ENCODE measurements at regions not wholly inside any gene's neighbourhood (a gene's known extent, or its start where the extent isn't known, plus 50 kb on each side); places are given as distances from the start of the nearest gene placed in this dataset.
"Not testable (repeated sequence)": the region's sequence is repeated elsewhere in the genome, so short reads cannot be mapped to it uniquely, and the experiment has no call there.

DNA sequence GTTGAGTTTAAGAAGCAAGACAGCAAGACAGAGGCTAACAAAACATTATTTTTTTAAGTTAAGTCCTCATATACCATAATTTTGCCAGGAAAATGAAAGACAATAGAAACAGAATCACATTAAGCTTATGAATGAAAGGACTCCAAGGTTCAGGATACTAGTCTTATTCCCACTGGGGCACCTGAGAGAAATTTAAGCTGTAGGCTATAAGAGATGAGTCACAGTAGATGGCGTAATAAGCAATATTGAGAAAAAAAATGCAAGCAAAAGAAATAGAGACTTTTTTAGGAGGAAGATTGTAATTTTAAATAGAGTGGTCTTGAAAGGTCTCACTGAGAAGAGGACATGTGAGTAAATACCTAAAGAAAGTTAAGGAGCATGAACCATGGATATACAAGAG lies 57.1 kb upstream of the KIF2B start:
- Mint-ChIP-seq H3K36me3 (no peaks in the 10 kb centered on the region), H3K4me3 (no peak overlapping the region), H3K27ac (no peak overlapping the region), H3K27me3 (no peaks in the 10 kb centered on the region), H3K9me3 (peaks cover 10% of the 10 kb centered on the region), H3K4me1 (no peaks in the 10 kb centered on the region)
- no peak for ATAC-seq

GRCh38 chr17:53765129-53765528 lies 57.6 kb upstream of the KIF2B start:
- Mint-ChIP-seq H3K27ac (no peak overlapping the region), H3K4me3 (no peak overlapping the region), H3K4me1 (no peaks in the 10 kb centered on the region), H3K9me3 (peaks cover 10% of the 10 kb centered on the region), H3K27me3 (no peaks in the 10 kb centered on the region), H3K36me3 (no peaks in the 10 kb centered on the region)
- no peak for ATAC-seq

DNA sequence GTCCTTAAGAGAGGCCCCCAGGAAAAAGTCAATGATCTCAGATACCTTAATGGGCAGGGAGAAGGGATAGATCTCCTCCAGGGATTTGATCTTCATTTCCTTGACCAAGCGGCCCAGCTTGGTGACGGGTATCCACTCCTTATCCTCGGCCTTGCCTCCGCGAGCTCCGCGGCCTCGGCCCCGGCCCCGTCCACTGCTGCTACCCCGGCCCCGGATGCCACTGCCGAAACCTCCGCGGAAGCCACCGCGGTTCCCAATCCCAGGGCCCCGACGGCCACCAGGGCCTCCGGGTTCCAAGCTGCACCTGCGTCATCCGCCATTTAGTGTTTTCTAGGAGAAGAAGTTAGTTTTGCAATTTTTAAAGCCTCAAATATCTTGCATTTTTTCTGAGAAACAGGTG lies 65.2 kb upstream of the KIF2B start:
- Mint-ChIP-seq H3K27me3 (no peaks in the 10 kb centered on the region), H3K4me3 (no peak overlapping the region), H3K9me3 (peaks cover 2% of the 10 kb centered on the region), H3K36me3 (no peaks in the 10 kb centered on the region), H3K4me1 (no peaks in the 10 kb centered on the region), H3K27ac (no peak overlapping the region)
- ATAC-seq, result no peak

- not testable (repeated sequence) for H3K36me3 Mint-ChIP-seq, H3K4me1 Mint-ChIP-seq, H3K27ac Mint-ChIP-seq, ATAC-seq, H3K4me3 Mint-ChIP-seq, H3K9me3 Mint-ChIP-seq, H3K27me3 Mint-ChIP-seq
These were observed 65.6 kb upstream of the KIF2B start for GRCh38 chr17:53757116-53757515.

DNA sequence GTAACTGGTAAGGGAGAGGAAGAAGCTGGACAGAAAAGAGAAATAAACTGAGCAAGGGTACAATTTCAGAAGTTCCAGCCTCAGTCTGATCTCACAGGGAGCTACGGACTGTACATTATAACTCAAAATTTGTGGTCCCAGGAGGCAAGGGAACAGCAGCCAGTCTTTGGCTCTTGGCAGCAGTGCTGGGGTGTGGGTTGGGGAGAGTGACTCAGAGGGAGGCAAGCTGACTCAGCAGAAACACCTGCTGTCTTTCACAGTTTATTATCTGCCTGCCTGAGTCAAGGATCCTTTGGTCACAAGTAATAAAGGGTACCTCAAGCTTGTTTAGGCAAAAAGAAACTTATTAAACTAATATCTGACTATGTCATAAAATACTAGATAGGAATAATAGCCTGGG lies 73.5 kb upstream of the KIF2B start:
- Mint-ChIP-seq H3K27me3 (no peaks in the 10 kb centered on the region), H3K4me1 (no peaks in the 10 kb centered on the region), H3K9me3 (no peaks in the 10 kb centered on the region), H3K27ac (no peak overlapping the region), H3K4me3 (no peak overlapping the region), H3K36me3 (no peaks in the 10 kb centered on the region)
- no peak for ATAC-seq

GRCh38 chr17:53748159-53748820 lies 74.4 kb upstream of the KIF2B start:
- H3K27ac Mint-ChIP-seq, H3K9me3 Mint-ChIP-seq, H3K27me3 Mint-ChIP-seq, H3K36me3 Mint-ChIP-seq, H3K4me3 Mint-ChIP-seq, ATAC-seq, H3K4me1 Mint-ChIP-seq: not testable (repeated sequence)

DNA sequence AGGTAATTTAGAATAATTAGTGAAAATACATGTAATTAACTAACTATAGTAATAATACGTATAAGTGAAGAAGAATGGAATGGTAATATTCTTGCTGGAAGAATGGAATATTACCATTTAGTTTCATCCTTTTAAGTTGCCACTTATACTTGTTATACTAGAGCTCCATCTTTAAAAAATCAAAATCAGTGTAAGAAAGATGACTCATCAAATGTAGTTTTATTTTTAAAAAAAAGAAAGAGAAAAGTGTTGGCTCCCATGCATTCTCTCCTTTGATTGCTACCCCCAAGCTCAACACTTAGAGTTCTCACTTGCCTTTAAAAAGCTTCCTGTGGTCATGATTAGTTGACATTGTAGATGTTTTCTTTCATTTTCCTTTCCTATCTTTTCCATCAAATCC lies 82.4 kb upstream of the KIF2B start:
- Mint-ChIP-seq H3K4me1 (no peaks in the 10 kb centered on the region), H3K4me3 (no peak overlapping the region), H3K27me3 (no peaks in the 10 kb centered on the region), H3K9me3 (peaks cover 10% of the 10 kb centered on the region), H3K36me3 (no peaks in the 10 kb centered on the region), H3K27ac (no peak overlapping the region)
- ATAC-seq, result no peak

DNA sequence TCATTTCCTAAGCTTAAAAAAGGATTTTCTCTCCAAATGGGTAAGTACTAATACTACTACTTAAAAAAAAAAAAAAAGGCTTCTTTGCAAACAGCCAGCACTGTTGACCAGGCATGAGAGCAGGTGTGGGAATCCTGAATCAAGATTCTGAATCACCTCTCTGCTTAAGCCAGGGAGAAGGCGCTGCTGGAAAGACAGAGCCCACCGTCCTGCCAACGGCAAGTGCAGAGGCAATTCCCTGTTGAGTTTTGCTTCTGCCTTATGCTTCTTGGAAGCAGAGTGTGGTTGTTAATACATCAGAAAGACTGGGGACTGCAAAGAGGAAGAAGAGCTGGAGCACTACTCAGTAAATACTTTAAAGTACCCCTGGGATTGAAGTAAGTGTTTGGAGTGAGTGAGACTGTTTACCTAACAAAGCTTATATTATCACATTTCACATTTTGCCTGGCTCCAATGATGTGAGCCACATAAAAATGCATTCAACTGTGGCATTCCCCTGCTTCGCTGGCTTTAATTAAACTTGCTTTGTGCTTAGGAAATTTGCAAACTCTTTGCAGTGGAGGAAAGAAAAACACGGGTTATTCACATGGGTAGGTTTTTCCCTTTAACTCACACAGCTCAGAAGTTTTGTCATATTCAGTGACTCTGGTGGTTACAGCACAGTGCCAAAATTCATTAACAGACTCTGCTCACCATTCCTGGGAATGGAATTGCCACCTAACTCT lies 86.0 kb upstream of the KIF2B start:
- H3K36me3 Mint-ChIP-seq, result no peaks in the 10 kb centered on the region
- H3K4me1 Mint-ChIP-seq, result no peaks in the 10 kb centered on the region
- no peaks in the 10 kb centered on the region for H3K27me3 Mint-ChIP-seq
- no peak overlapping the region for H3K27ac Mint-ChIP-seq
- ATAC-seq, result no peak
- H3K4me3 Mint-ChIP-seq, result no peak overlapping the region
- H3K9me3 Mint-ChIP-seq, result peaks cover 7% of the 10 kb centered on the region

GRCh38 chr17:53724726-53725125 lies 98.0 kb upstream of the KIF2B start:
- Mint-ChIP-seq H3K36me3 (no peaks in the 10 kb centered on the region), H3K4me1 (no peaks in the 10 kb centered on the region), H3K27me3 (no peaks in the 10 kb centered on the region), H3K27ac (no peak overlapping the region), H3K9me3 (peaks cover 10% of the 10 kb centered on the region), H3K4me3 (no peak overlapping the region)
- ATAC-seq, result no peak

DNA sequence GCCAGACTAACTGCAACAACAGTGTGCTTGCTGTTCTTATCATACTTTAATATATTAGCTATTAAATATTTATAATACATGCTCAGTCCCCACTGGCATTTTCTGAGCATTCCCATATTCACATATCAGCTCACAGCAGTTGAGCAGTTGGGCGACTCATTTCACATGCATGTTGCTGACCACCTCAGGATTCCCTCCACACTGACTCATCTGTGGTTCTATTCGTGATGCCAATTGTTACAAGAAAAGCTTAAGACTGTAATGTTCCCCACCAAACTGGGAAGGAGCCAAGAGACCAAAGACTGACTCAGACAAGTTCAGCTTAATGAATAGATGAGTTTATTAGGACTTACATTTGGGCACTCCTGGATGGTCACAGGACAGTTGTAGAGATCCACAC lies 100.3 kb upstream of the KIF2B start:
- no peaks in the 10 kb centered on the region for H3K27me3 Mint-ChIP-seq
- no peak overlapping the region for H3K27ac Mint-ChIP-seq
- no peaks in the 10 kb centered on the region for H3K36me3 Mint-ChIP-seq
- no peak for ATAC-seq
- H3K4me1 Mint-ChIP-seq, result no peaks in the 10 kb centered on the region
- H3K9me3 Mint-ChIP-seq, result peaks cover 6% of the 10 kb centered on the region
- H3K4me3 Mint-ChIP-seq, result no peak overlapping the region

- Mint-ChIP-seq H3K36me3 (no peaks in the 10 kb centered on the region), H3K27me3 (no peaks in the 10 kb centered on the region), H3K4me1 (no peaks in the 10 kb centered on the region), H3K4me3 (no peak overlapping the region), H3K27ac (no peak overlapping the region), H3K9me3 (peaks cover 7% of the 10 kb centered on the region)
- ATAC-seq, result no peak
These were observed 101.6 kb upstream of the KIF2B start for GRCh38 chr17:53721101-53721500.

DNA sequence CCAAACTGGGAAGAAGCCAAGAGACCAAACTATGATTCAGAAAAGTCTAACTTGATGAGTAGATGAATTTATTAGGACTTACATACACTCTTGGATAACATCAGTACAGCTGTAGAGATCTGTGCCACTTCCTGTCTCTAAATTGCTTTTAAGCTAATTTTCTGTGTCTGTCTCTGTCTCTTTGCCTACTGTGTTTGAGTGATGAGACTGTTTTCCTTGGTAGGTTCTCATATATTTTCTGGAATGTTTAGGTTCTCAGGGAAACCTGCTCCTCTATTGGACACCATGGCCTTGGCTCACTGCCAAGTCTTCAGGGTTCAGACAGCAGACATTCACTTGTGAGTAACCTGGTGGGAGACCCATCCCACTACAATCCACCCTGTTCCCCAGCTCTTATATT lies 103.5 kb upstream of the KIF2B start:
- H3K36me3 Mint-ChIP-seq, result no peaks in the 10 kb centered on the region
- no peaks in the 10 kb centered on the region for H3K27me3 Mint-ChIP-seq
- H3K9me3 Mint-ChIP-seq, result peaks cover 9% of the 10 kb centered on the region
- no peak for ATAC-seq
- H3K4me1 Mint-ChIP-seq, result no peaks in the 10 kb centered on the region
- H3K4me3 Mint-ChIP-seq, result no peak overlapping the region
- no peak overlapping the region for H3K27ac Mint-ChIP-seq

GRCh38 chr17:53707566-53707965 lies 115.2 kb upstream of the KIF2B start:
- Mint-ChIP-seq H3K27me3 (no peaks in the 10 kb centered on the region), H3K4me1 (no peaks in the 10 kb centered on the region)
- ATAC-seq, result no peak

GRCh38 chr17:53696286-53696685 lies 126.4 kb upstream of the KIF2B start:
- Mint-ChIP-seq H3K4me3 (no peak overlapping the region), H3K27ac (no peak overlapping the region), H3K4me1 (no peaks in the 10 kb centered on the region), H3K27me3 (no peaks in the 10 kb centered on the region), H3K9me3 (peaks cover 6% of the 10 kb centered on the region), H3K36me3 (no peaks in the 10 kb centered on the region)
- ATAC-seq, result no peak

More at GRCh38 chr17:53707566-53707965, 115.2 kb upstream of the KIF2B start:
- Mint-ChIP-seq H3K4me3 (no peak overlapping the region), H3K36me3 (no peaks in the 10 kb centered on the region), H3K9me3 (peaks cover 10% of the 10 kb centered on the region), H3K27ac (no peak overlapping the region)

DNA sequence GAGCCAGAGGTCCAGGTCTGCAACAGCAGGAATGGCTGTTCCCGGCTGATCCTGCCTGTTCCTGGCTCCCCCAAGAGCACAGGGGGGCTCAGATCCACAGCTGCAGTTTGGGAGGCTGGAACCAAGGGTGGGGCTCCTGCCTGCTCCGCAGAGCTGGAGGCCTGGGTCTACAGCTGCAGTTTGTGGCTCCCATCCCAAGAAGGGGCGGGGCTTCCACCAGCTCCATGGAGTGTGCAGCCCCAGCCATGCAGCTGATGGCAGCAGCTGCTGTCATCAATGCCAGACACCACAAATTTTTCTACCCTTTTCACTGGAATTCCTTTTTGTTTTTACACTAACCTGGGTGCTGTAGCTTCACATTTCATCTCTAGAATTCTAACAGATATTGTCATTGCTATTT lies 135.4 kb upstream of the KIF2B start:
- Mint-ChIP-seq H3K4me1 (no peaks in the 10 kb centered on the region), H3K4me3 (no peak overlapping the region), H3K9me3 (peaks cover 12% of the 10 kb centered on the region), H3K27me3 (no peaks in the 10 kb centered on the region), H3K27ac (no peak overlapping the region), H3K36me3 (no peaks in the 10 kb centered on the region)
- ATAC-seq, result no peak

GRCh38 chr17:53680745-53681144 lies 142.0 kb upstream of the KIF2B start:
- H3K4me1 Mint-ChIP-seq, result no peaks in the 10 kb centered on the region
- H3K9me3 Mint-ChIP-seq, result peaks cover 11% of the 10 kb centered on the region
- no peaks in the 10 kb centered on the region for H3K27me3 Mint-ChIP-seq
- no peak for ATAC-seq
- H3K27ac Mint-ChIP-seq, result no peak overlapping the region
- no peak overlapping the region for H3K4me3 Mint-ChIP-seq
- H3K36me3 Mint-ChIP-seq, result no peaks in the 10 kb centered on the region
